Testis (tissue), 2 donors: ENCODE measurements at regions not wholly inside any gene's neighbourhood (a gene's known extent, or its start where the extent isn't known, plus 50 kb on each side); places are given as distances from the start of the nearest gene placed in this dataset.
A peak's percentile ranks its signal among the peaks of the same experiment; 100 is the strongest.

Experiments used
- DNase-seq: peaks from one replicate; pipeline ENCODE4 v3.0.0-alpha.2; 2019
- H3K27ac ChIP-seq, 2 donors: fragments of 200-600 bp; sonication (generic); one replicate each; pipeline ENCODE4 v1.5.1; 2019
- H3K27me3 ChIP-seq: fragments of 200-600 bp; sonication (generic); one replicate; pipeline ENCODE4 v1.5.1; 2019
- H3K36me3 ChIP-seq: fragments of 200-600 bp; sonication (generic); one replicate; pipeline ENCODE4 v1.5.1; 2017; ENCODE audit warnings: low read depth; ENCODE audit errors: missing control alignments
- H3K4me1 ChIP-seq: fragments of 200-600 bp; sonication (generic); one replicate; pipeline ENCODE4 v1.5.1; 2019
- H3K4me3 ChIP-seq, 2 donors: fragments of 200-600 bp; sonication (generic); one replicate each; pipeline ENCODE4 v1.5.1; 2017 to 2019
- H3K9me3 ChIP-seq: fragments of 200-600 bp; sonication (generic); one replicate; pipeline ENCODE4 v1.5.1; 2017
- POLR2A ChIP-seq: fragments of 450-650 bp; IDR thresholded peaks from one replicate; pipeline ENCODE4 v1.6.1; 2017; ENCODE audit warnings: antibody characterized with exemption, mild to moderate bottlenecking, moderate library complexity
- WGBS, 2 donors: methylation state at CpG; one replicate each; pipeline ENCODE4 v1.1.5; 2018; 5-methylcytosine and 5-hydroxymethylcytosine counted together
- intact Hi-C: fragments of 100-400 bp; cut with DNase I; formaldehyde crosslinking; loops from one replicate; pipeline ENCODE4 v1.15.1; 2023; ENCODE audit warnings: low total_unique reads
- TF ChIP-seq, protein P1 (sequence below), 3 experiments: fragments of 450-650 bp in 2 of 3; fragments of 200-600 bp in 1 of 3; sonication (generic) in 1 of 3; IDR thresholded peaks; one replicate each; pipeline ENCODE4 v1.5.1; 2016 to 2019; ENCODE audit warnings: antibody characterized with exemption in 3 of 3, mild to moderate bottlenecking in 2 of 3, moderate library complexity in 1 of 3

DNA sequence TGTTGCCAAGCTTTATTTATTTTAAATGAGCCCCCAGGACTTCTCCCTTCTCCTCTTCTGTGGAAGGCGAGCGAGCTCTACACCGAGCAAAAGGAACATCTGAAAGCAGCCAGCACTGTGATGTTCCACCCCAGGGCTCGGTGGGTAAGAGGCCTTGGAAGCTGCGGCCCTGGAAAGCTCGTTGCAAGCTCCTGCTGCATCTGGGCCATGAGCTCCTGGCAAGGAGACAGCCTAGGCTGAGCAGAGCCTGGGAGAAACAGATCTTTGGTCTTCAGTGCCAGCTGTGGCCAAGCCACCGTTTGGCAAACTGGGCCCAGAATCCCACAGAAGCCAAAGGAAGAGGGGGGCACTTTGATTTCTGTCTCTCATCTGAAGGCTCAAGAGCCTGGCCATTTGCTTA is 114.1 kb downstream of the ENGASE start:
- intact Hi-C loops, result no loop called here
- no peak overlapping the region for H3K4me3 ChIP-seq
- H3K36me3 ChIP-seq, result no peaks in the 10 kb centered on the region
- no peak for DNase-seq
- H3K4me1 ChIP-seq, result peaks cover 5% of the 10 kb centered on the region
- WGBS, 2 donors, result 42 to 59% methylated on average over 7 of the region's 7 CpGs
- no peaks in the 10 kb centered on the region for H3K9me3 ChIP-seq
- no peak overlapping the region for H3K27ac ChIP-seq
- no peak for TF ChIP-seq POLR2A
- TF ChIP-seq, protein P1, sequence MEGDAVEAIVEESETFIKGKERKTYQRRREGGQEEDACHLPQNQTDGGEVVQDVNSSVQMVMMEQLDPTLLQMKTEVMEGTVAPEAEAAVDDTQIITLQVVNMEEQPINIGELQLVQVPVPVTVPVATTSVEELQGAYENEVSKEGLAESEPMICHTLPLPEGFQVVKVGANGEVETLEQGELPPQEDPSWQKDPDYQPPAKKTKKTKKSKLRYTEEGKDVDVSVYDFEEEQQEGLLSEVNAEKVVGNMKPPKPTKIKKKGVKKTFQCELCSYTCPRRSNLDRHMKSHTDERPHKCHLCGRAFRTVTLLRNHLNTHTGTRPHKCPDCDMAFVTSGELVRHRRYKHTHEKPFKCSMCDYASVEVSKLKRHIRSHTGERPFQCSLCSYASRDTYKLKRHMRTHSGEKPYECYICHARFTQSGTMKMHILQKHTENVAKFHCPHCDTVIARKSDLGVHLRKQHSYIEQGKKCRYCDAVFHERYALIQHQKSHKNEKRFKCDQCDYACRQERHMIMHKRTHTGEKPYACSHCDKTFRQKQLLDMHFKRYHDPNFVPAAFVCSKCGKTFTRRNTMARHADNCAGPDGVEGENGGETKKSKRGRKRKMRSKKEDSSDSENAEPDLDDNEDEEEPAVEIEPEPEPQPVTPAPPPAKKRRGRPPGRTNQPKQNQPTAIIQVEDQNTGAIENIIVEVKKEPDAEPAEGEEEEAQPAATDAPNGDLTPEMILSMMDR (IDR thresholded peaks at IDR 0.05), result no peak
- H3K27me3 ChIP-seq, result no peaks in the 10 kb centered on the region

DNA sequence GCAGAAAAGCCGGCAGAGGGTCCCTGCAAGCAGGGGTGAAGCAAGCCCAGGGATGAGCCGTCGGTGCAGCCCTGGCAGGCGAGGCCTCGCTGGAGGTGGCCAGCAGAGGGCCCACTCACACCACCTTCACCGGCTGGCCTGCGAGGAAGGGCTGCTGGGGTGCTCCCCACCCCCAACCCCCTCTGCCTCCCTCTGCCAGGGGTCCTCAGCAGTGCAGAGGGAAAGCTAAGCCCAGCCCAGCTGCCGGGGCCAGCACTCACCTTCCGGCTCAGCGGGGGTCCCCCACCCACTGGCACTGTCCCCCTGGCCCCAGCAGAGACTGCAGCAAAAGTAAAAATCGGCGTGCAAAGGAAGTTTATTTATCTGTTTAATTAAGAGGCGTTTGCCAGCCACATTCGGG is 113.4 kb downstream of the ENGASE start:
- H3K27ac ChIP-seq, result no peak overlapping the region
- intact Hi-C loops, result no loop called here
- H3K9me3 ChIP-seq, result no peaks in the 10 kb centered on the region
- H3K4me3 ChIP-seq, result no peak overlapping the region
- H3K4me1 ChIP-seq, result peaks cover 5% of the 10 kb centered on the region
- TF ChIP-seq POLR2A, result no peak
- TF ChIP-seq, protein P1 (IDR thresholded peaks at IDR 0.05), result peak; percentile 27 to 41 (median 40)
- peak; percentile 42 for DNase-seq
- no peaks in the 10 kb centered on the region for H3K36me3 ChIP-seq
- H3K27me3 ChIP-seq, result no peaks in the 10 kb centered on the region
- WGBS, 2 donors, result 37 to 39% methylated on average over 10 to 14 of the region's 14 CpGs

DNA sequence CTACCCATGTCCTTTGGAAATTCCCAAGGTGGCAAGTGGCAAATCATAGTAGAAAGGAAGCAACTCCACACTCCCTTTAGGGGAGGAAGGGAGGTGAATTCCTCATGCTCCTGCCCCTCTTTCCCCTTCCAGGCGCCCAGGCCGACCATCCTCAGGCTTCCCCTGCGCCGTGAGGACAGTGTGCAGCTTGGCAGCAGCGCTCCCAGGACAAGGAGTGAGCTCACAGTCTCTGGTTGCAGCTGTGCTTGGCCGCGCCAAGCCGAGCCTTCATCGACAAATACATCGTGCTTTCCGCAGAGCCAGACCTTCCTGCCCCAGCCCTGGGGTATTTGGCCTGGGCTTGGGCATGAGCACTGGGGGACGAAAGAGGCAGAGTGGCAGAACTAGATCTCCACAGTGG is 112.6 kb downstream of the ENGASE start:
- Histone ChIP-seq H3K4me1 (peaks cover 5% of the 10 kb centered on the region), H3K36me3 (no peaks in the 10 kb centered on the region), H3K9me3 (no peaks in the 10 kb centered on the region), H3K27me3 (no peaks in the 10 kb centered on the region), H3K27ac (no peak overlapping the region), H3K4me3 (no peak overlapping the region)
- DNase-seq, result no peak
- 86 to 93% methylated on average over 9 to 12 of the region's 12 CpGs for WGBS, 2 donors
- TF ChIP-seq, protein P1 (IDR thresholded peaks at IDR 0.05), result no peak
- TF ChIP-seq POLR2A, result no peak
- intact Hi-C loops, result no loop called here

DNA sequence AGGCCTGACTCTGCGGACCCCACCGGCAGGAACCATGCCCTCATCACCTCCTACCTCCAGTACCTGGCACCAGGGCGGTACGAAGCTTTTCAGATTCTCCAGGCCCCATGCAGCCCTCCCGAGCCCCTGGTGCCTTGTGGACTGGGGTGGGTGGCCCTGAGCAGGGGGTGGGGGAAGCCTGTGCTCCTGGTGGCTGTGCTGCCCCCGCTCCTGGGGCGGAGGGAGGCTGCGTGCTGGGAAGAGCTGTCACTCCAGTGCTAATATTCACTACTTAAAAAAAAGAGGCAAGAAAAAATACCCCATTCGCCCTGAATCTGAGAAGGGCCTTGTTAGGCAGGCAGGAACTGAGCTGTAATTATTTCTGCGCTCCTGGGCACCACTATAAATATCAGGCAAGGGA is 111.8 kb downstream of the ENGASE start:
- TF ChIP-seq, protein P1 (IDR thresholded peaks at IDR 0.05), result no peak
- TF ChIP-seq POLR2A, result no peak
- H3K27me3 ChIP-seq, result no peaks in the 10 kb centered on the region
- H3K9me3 ChIP-seq, result no peaks in the 10 kb centered on the region
- H3K4me3 ChIP-seq, result no peak overlapping the region
- WGBS, 2 donors, result 48 to 71% methylated on average over 9 to 10 of the region's 10 CpGs
- intact Hi-C loops, result no loop called here
- H3K36me3 ChIP-seq, result no peaks in the 10 kb centered on the region
- H3K4me1 ChIP-seq, result peaks cover 5% of the 10 kb centered on the region
- H3K27ac ChIP-seq, result no peak overlapping the region
- no peak for DNase-seq

DNA sequence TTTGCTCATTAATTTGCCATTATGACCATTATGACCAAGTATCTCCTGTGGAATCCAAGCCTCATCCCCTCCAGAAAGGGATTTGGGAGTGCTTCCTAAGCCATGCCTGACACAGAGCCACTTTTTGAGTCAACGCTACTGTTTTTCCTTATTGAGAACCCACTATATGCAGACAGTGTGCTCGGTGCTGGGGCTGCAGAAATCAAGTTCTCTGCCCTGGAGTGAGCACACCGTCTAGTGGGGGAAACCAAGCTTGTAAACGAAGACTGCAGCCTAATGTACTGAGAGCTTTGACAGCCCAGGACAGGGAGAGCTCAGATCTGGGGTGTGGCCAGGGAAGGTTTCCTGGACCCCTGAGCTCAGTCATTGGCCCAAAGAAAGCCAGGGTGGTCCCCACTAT is 111.0 kb downstream of the ENGASE start:
- intact Hi-C loops, result no loop called here
- no peak for DNase-seq
- Histone ChIP-seq H3K4me1 (peaks cover 5% of the 10 kb centered on the region), H3K4me3 (no peak overlapping the region), H3K27ac (no peak overlapping the region), H3K9me3 (no peaks in the 10 kb centered on the region), H3K36me3 (no peaks in the 10 kb centered on the region), H3K27me3 (no peaks in the 10 kb centered on the region)
- TF ChIP-seq POLR2A, result no peak
- TF ChIP-seq, protein P1 (IDR thresholded peaks at IDR 0.05), result no peak
- 86 to 89% methylated on average over 4 of the region's 4 CpGs for WGBS, 2 donors
